PC-3 (cell line): ENCODE measurements at regions not wholly inside any gene's neighbourhood (a gene's known extent, or its start where the extent isn't known, plus 50 kb on each side); places are given as distances from the start of the nearest gene placed in this dataset.

ENCODE experiments used
- CTCF ChIP-seq: fragments of 300-600 bp; sonication (generic); conservative IDR thresholded peaks from 2 replicates; pipeline ENCODE4 v1.5.1; 2017; ENCODE audit warnings: antibody characterized with exemption, low read depth, mild to moderate bottlenecking, low read length
- EZH2 ChIP-seq: fragments of 300-600 bp; sonication (generic); IDR thresholded peaks from one replicate; pipeline ENCODE4 v1.6.1; 2017; ENCODE audit warnings: antibody characterized with exemption, mild to moderate bottlenecking, low read length; ENCODE audit not compliant: unreplicated experiment

GRCh38 chr5:72020161-72020983 lies 86.9 kb upstream of the MAP1B start:
- TF ChIP-seq CTCF (no peak), EZH2 (no peak)
